HCT116 (cell line): ENCODE measurements at regions not wholly inside any gene's neighbourhood (a gene's known extent, or its start where the extent isn't known, plus 50 kb on each side); places are given as distances from the start of the nearest gene placed in this dataset.

Experiments used
- ATF3 ChIP-seq: IDR thresholded peaks from 2 replicates; pipeline ENCODE4 v1.6.1; 2012
- CTCF ChIP-seq, 3 experiments: fragments of 200-600 bp in 1 of 3; sonication (generic) in 1 of 3; IDR thresholded peaks in 2 of 3; conservative IDR thresholded peaks in 1 of 3; 2 replicates each; pipeline ENCODE4 v1.5.1; 2012 to 2017; ENCODE audit warnings: low read depth in 2 of 3, low read length in 2 of 3, antibody characterized with exemption in 1 of 3, borderline replicate concordance in 1 of 3, control low read depth in 1 of 3, mild to moderate bottlenecking in 1 of 3, mixed read lengths in 1 of 3, mixed run types in 1 of 3, moderate library complexity in 1 of 3; ENCODE audit not compliant: insufficient read depth in 1 of 3
- ELF1 ChIP-seq: IDR thresholded peaks from 2 replicates; pipeline ENCODE4 v1.6.1; 2012; ENCODE audit warnings: low read depth, borderline replicate concordance
- EZH2 ChIP-seq: fragments of 200-600 bp; sonication (generic); IDR thresholded peaks from 2 replicates; pipeline ENCODE4 v1.6.1; 2017; ENCODE audit warnings: antibody characterized with exemption, mixed run types
- FOSL1 ChIP-seq: IDR thresholded peaks from 2 replicates; pipeline ENCODE4 v1.6.1; 2012; ENCODE audit warnings: low read depth
- POLR2AphosphoS5 ChIP-seq: IDR thresholded peaks from 2 replicates; pipeline ENCODE4 v1.6.1; 2011; ENCODE audit warnings: mild to moderate bottlenecking, low read depth, low read length, moderate library complexity
- SP1 ChIP-seq: IDR thresholded peaks from 2 replicates; pipeline ENCODE4 v1.6.1; 2012; ENCODE audit warnings: low read depth
- TF ChIP-seq, protein P1 (sequence below): IDR thresholded peaks from 2 replicates; pipeline ENCODE4 v1.6.1; 2011; ENCODE audit warnings: mild to moderate bottlenecking, low read length, moderate library complexity; ENCODE audit not compliant: insufficient replicate concordance; ENCODE audit errors: extremely low read depth

DNA sequence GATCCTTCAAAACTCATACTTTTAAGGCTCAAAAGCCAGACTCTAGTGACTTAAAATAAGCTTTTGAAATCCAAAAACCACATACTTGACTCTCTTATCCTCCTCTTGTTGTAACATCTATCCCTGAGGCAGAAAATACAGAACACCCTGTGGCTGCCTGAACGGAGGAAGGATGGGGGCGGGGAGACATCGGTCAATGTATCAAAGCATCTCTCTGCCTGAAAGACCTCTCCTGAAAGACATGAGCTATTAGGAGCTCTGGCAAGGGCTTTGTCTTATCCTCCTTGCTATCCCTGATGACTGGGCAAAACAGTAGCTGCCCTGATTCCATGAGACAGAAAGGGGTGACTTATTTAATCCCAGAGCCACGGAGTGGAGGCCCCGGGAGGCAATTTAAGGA, 122.4 kb downstream of the MN1 start:
- no peak for TF ChIP-seq CTCF (IDR thresholded peaks at IDR 0.05 in 2 of 3, conservative IDR thresholded peaks at IDR 0.05 in 1 of 3; ENCODE audit: borderline replicate concordance in 1 of 3, insufficient read depth in 1 of 3, low read depth in 2 of 3, low read length in 2 of 3)
- no peak for TF ChIP-seq ATF3
- no peak for TF ChIP-seq POLR2AphosphoS5
- TF ChIP-seq, protein P1, sequence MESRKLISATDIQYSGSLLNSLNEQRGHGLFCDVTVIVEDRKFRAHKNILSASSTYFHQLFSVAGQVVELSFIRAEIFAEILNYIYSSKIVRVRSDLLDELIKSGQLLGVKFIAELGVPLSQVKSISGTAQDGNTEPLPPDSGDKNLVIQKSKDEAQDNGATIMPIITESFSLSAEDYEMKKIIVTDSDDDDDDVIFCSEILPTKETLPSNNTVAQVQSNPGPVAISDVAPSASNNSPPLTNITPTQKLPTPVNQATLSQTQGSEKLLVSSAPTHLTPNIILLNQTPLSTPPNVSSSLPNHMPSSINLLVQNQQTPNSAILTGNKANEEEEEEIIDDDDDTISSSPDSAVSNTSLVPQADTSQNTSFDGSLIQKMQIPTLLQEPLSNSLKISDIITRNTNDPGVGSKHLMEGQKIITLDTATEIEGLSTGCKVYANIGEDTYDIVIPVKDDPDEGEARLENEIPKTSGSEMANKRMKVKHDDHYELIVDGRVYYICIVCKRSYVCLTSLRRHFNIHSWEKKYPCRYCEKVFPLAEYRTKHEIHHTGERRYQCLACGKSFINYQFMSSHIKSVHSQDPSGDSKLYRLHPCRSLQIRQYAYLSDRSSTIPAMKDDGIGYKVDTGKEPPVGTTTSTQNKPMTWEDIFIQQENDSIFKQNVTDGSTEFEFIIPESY: no peak
- no peak for TF ChIP-seq ELF1
- no peak for TF ChIP-seq EZH2
- TF ChIP-seq SP1: no peak
- no peak for TF ChIP-seq FOSL1
